Activated B cell treated with CpG ODN at 0.5 μM for 24 hours (primary cell): ENCODE measurements at regions not wholly inside any gene's neighbourhood (a gene's known extent, or its start where the extent isn't known, plus 50 kb on each side); places are given as distances from the start of the nearest gene placed in this dataset.

Source experiments
- ATAC-seq: fragments of 200-7000 bp; cut with Tn5 transposase; one replicate; pipeline ENCODE4 v1.10.0; 2021; ENCODE audit warnings: low read depth, mild to moderate bottlenecking, moderate library complexity
- CTCF ChIA-PET: fragments of 350-600 bp; sonication (Branson Sonifier 250); formaldehyde crosslinking; loops from one replicate; lab custom pipeline; 2021; ENCODE audit warnings: antibody characterized with exemption; lab: Charles Lee
- POLR2A ChIA-PET: fragments of 350-600 bp; sonication (Branson Sonifier 250); formaldehyde crosslinking; loops from one replicate; lab custom pipeline; 2021; ENCODE audit warnings: antibody characterized with exemption; lab: Charles Lee
- DNase-seq: peaks from one replicate; pipeline ENCODE4 v3.0.0; 2022
- H3K27ac Mint-ChIP-seq: one replicate; pipeline ENCODE4 v1.8.0; 2020; ENCODE audit warnings: mixed read lengths
- H3K27me3 Mint-ChIP-seq: one replicate; pipeline ENCODE4 v1.8.0; 2021; ENCODE audit warnings: mixed read lengths
- H3K36me3 Mint-ChIP-seq: one replicate; pipeline ENCODE4 v1.8.0; 2021; ENCODE audit warnings: low read depth, mixed read lengths
- H3K4me1 Mint-ChIP-seq: one replicate; pipeline ENCODE4 v1.8.0; 2021; ENCODE audit warnings: mixed read lengths
- H3K4me3 Mint-ChIP-seq: one replicate; pipeline ENCODE4 v1.8.0; 2020; ENCODE audit warnings: mild to moderate bottlenecking, mixed read lengths
- H3K9me3 Mint-ChIP-seq: one replicate; pipeline ENCODE4 v1.8.0; 2020; ENCODE audit warnings: mixed read lengths
- intact Hi-C: fragments of 100-400 bp; cut with micrococcal nuclease; formaldehyde crosslinking; loops from one replicate; pipeline ENCODE4 v1.15.1; 2024
- TF ChIP-seq, protein P1 (sequence below): fragments of 200-600 bp; IDR thresholded peaks from one replicate; pipeline ENCODE4 v1.8.0; 2022; ENCODE audit warnings: antibody characterized with exemption, mild to moderate bottlenecking

DNA sequence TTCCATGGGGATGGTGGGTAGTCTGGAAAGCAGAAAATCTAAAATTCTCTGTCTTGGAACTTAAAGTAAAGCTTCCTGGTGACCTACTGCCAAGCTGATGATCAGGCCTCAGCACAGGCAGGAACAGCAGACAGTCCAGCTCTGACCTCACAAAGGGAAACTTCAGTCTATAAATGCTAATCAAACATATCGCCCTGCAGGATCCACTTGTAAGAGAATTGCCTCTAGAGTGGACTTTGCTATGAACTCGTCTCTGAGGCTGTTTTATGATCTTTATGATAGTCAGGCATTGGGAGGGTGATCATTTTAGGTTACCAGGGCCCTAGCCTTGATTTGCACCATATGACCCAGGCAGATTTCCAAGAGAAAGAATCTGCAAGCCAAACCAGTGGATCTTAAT, 67.6 kb upstream of the SELENOP start:
- H3K9me3 Mint-ChIP-seq = no peaks in the 10 kb centered on the region
- peaks cover 3% of the 10 kb centered on the region for H3K4me1 Mint-ChIP-seq
- DNase-seq (no peak), ATAC-seq (no peak)
- CTCF ChIA-PET = interaction anchor here (1.1 kb wide), 1 partner anchor 10 kb away, joined by 4 read pairs; no protein-coding TSS in a partner anchor
- H3K36me3 Mint-ChIP-seq = no peaks in the 10 kb centered on the region
- no peak overlapping the region for H3K27ac Mint-ChIP-seq
- intact Hi-C loops = no loop called here
- TF ChIP-seq, protein P1, sequence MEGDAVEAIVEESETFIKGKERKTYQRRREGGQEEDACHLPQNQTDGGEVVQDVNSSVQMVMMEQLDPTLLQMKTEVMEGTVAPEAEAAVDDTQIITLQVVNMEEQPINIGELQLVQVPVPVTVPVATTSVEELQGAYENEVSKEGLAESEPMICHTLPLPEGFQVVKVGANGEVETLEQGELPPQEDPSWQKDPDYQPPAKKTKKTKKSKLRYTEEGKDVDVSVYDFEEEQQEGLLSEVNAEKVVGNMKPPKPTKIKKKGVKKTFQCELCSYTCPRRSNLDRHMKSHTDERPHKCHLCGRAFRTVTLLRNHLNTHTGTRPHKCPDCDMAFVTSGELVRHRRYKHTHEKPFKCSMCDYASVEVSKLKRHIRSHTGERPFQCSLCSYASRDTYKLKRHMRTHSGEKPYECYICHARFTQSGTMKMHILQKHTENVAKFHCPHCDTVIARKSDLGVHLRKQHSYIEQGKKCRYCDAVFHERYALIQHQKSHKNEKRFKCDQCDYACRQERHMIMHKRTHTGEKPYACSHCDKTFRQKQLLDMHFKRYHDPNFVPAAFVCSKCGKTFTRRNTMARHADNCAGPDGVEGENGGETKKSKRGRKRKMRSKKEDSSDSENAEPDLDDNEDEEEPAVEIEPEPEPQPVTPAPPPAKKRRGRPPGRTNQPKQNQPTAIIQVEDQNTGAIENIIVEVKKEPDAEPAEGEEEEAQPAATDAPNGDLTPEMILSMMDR = no peak
- no peaks in the 10 kb centered on the region for H3K27me3 Mint-ChIP-seq
- H3K4me3 Mint-ChIP-seq = no peak overlapping the region
- POLR2A ChIA-PET = interaction anchor here (0.7 kb wide), 1 partner anchor 558 kb away, joined by 4 read pairs; no protein-coding TSS in a partner anchor

DNA sequence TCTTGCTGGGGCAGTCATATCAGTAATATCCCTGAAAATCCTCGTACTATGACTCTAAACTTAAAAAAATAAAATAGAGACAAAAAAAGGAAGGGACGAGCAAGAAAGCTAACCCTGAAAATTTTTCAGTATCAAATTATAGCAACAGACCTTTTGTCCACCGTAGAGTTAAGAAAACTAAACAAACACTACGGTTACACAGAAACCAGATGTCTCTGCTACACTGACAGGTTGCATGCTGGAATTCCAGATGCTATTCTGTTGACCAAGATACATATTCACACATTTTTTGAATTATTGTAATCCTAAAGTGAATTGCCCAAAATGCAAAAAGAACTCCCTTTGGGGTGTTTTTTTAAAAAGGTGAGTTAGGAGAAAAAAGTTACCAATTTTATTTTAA, 66.9 kb upstream of the SELENOP start:
- Mint-ChIP-seq H3K27me3 (no peaks in the 10 kb centered on the region), H3K27ac (no peak overlapping the region), H3K36me3 (no peaks in the 10 kb centered on the region), H3K4me3 (no peak overlapping the region), H3K9me3 (no peaks in the 10 kb centered on the region), H3K4me1 (peaks cover 3% of the 10 kb centered on the region)
- DNase-seq (no peak), ATAC-seq (no peak)
- ChIA-PET POLR2A (interaction anchor here (0.7 kb wide), 1 partner anchor 557 kb away, joined by 4 read pairs; no protein-coding TSS in a partner anchor), CTCF (interaction anchor here (1.1 kb wide), 1 partner anchor 11 kb away, joined by 4 read pairs; no protein-coding TSS in a partner anchor)
- intact Hi-C loops = no loop called here
- TF ChIP-seq, protein P1 = no peak

DNA sequence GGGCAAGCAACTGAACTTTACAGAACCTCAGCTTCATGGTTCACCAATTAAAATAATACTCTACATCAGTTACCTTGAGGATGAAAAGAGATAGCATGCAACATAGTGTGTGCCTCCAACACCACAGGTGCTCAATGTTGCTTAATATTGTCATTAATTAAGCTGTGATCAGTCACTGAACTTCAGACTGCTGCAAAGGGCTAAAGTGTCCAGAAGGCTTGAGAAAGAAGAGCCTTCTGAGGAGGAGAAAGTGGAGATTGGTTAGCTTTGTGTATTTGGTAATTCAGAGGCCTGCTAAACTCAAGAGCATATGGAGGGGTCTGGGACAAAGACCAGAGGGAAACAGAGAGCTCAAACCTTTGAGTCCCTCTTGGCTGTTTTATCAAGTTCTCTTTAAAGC, 66.3 kb upstream of the SELENOP start:
- ATAC-seq (no peak), DNase-seq (no peak)
- H3K27ac Mint-ChIP-seq = no peak overlapping the region
- TF ChIP-seq, protein P1 = no peak
- H3K27me3 Mint-ChIP-seq = no peaks in the 10 kb centered on the region
- no peaks in the 10 kb centered on the region for H3K9me3 Mint-ChIP-seq
- H3K4me1 Mint-ChIP-seq = peaks cover 3% of the 10 kb centered on the region
- POLR2A ChIA-PET = no interaction called here
- CTCF ChIA-PET = no interaction called here
- H3K36me3 Mint-ChIP-seq = no peaks in the 10 kb centered on the region
- intact Hi-C loops = no loop called here
- H3K4me3 Mint-ChIP-seq = no peak overlapping the region

DNA sequence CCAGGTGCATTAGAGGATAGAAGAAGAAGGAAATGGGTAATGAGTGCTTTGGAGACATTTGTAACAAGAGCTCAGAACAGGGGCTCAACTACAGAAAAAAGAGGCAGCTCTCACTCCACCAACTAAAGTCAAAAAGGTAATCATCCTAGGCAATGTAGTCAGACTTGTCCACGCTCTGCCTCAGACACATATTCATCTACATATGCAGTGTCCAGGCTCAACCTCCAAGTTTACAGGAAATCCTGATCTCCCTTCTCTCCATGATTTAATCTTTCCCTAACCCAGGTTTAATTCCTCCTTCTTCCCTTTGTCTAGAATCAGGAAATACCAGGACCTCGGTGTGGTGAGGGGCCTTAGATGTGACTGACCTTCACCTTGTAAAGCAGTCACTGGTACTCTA, 65.7 kb upstream of the SELENOP start:
- intact Hi-C loops = no loop called here
- Mint-ChIP-seq H3K4me3 (no peak overlapping the region), H3K4me1 (peaks cover 3% of the 10 kb centered on the region), H3K27ac (no peak overlapping the region), H3K9me3 (no peaks in the 10 kb centered on the region), H3K27me3 (no peaks in the 10 kb centered on the region), H3K36me3 (no peaks in the 10 kb centered on the region)
- no peak for DNase-seq
- no peak for ATAC-seq
- POLR2A ChIA-PET = no interaction called here
- TF ChIP-seq, protein P1 = no peak
- CTCF ChIA-PET = no interaction called here

DNA sequence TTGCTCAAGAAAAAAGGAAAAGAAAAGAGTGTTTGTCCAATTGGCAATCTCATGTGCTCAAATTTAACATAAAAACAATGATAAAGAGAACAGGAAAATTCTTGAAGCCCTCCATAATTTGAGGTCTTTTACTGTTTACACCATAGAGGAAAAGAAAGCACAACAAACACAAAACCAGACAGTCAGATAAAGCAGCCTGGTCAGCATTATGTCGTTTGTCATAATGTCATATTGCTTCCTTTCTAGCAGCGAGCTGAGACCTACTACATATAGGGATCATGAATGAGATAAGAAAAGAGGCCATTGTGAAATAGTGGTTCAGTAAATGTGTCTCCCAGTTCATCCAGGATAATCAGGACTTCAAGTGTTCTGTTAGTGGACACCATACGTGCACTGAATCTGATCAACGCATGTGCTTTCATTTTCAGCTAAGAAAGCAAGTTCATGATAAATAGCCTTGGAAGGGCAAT, 64.7 kb upstream of the SELENOP start:
- CTCF ChIA-PET = interaction anchor here (0.9 kb wide), 1 partner anchor 13 kb away, joined by 3 read pairs; no protein-coding TSS in a partner anchor
- Mint-ChIP-seq H3K4me1 (peaks cover 3% of the 10 kb centered on the region), H3K9me3 (no peaks in the 10 kb centered on the region), H3K27me3 (no peaks in the 10 kb centered on the region), H3K36me3 (no peaks in the 10 kb centered on the region), H3K27ac (no peak overlapping the region), H3K4me3 (no peak overlapping the region)
- POLR2A ChIA-PET = no interaction called here
- DNase-seq (no peak), ATAC-seq (no peak)
- intact Hi-C loops = no loop called here
- TF ChIP-seq, protein P1 = no peak
